ENCODE measurements at regions not wholly inside any gene's neighbourhood (a gene's known extent, or its start where the extent isn't known, plus 50 kb on each side); places are given as distances from the start of the nearest gene placed in this dataset.

GRCh38 chr9:110101531-110102161 lies 106.3 kb downstream of the C9orf152 start:
- TF ChIP-seq, protein P1, sequence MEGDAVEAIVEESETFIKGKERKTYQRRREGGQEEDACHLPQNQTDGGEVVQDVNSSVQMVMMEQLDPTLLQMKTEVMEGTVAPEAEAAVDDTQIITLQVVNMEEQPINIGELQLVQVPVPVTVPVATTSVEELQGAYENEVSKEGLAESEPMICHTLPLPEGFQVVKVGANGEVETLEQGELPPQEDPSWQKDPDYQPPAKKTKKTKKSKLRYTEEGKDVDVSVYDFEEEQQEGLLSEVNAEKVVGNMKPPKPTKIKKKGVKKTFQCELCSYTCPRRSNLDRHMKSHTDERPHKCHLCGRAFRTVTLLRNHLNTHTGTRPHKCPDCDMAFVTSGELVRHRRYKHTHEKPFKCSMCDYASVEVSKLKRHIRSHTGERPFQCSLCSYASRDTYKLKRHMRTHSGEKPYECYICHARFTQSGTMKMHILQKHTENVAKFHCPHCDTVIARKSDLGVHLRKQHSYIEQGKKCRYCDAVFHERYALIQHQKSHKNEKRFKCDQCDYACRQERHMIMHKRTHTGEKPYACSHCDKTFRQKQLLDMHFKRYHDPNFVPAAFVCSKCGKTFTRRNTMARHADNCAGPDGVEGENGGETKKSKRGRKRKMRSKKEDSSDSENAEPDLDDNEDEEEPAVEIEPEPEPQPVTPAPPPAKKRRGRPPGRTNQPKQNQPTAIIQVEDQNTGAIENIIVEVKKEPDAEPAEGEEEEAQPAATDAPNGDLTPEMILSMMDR (IDR thresholded peaks at IDR 0.05), result no peak
- no peak for TF ChIP-seq EZH2phosphoT487 (IDR thresholded peaks at IDR 0.05)
